Neural progenitor cell (in vitro differentiated cells): ENCODE measurements at regions not wholly inside any gene's neighbourhood (a gene's known extent, or its start where the extent isn't known, plus 50 kb on each side); places are given as distances from the start of the nearest gene placed in this dataset.
A peak's percentile ranks its signal among the peaks of the same experiment; 100 is the strongest.

Source experiments
- DNase-seq: peaks from one replicate; pipeline ENCODE4 v3.0.0-alpha.2; 2016; ENCODE audit warnings: low spot score
- H2AFZ ChIP-seq: fragments of 200-600 bp; sonication (generic); replicated peaks from 2 replicates; pipeline ENCODE4 v1.6.1; 2016; ENCODE audit warnings: antibody characterized with exemption
- H3F3A ChIP-seq: fragments of 200-600 bp; sonication (generic); 2 replicates; pipeline ENCODE4 v1.6.1; 2016; ENCODE audit warnings: antibody characterized with exemption, low read depth
- H3K27ac ChIP-seq: fragments of 200-600 bp; sonication (generic); 2 replicates; pipeline ENCODE4 v1.5.1; 2016; ENCODE audit warnings: mild to moderate bottlenecking
- H3K27me3 ChIP-seq: fragments of 200-600 bp; sonication (generic); 2 replicates; pipeline ENCODE4 v1.6.1; 2016; ENCODE audit warnings: mild to moderate bottlenecking, moderate library complexity
- H3K36me3 ChIP-seq: fragments of 200-600 bp; sonication (generic); 2 replicates; pipeline ENCODE4 v1.5.1; 2016
- H3K4me1 ChIP-seq: fragments of 200-600 bp; sonication (generic); 2 replicates; pipeline ENCODE4 v1.6.1; 2016; ENCODE audit warnings: mixed run types
- H3K4me2 ChIP-seq: fragments of 200-600 bp; sonication (generic); 2 replicates; pipeline ENCODE4 v1.6.1; 2016
- H3K4me3 ChIP-seq: fragments of 200-600 bp; sonication (generic); 2 replicates; pipeline ENCODE4 v1.5.1; 2016
- H3K79me2 ChIP-seq: fragments of 200-600 bp; sonication (generic); 2 replicates; pipeline ENCODE4 v1.6.1; 2016; ENCODE audit warnings: low read depth
- H3K9ac ChIP-seq: fragments of 200-600 bp; sonication (generic); 2 replicates; pipeline ENCODE4 v1.6.1; 2016
- H3K9me3 ChIP-seq: fragments of 200-600 bp; sonication (generic); 2 replicates; pipeline ENCODE4 v1.5.1; 2016; ENCODE audit warnings: low read depth
- H4K20me1 ChIP-seq: fragments of 200-600 bp; sonication (generic); 2 replicates; pipeline ENCODE4 v1.6.1; 2016; ENCODE audit warnings: low read depth
- H3K27ac Mint-ChIP-seq: 3 replicates; pipeline ENCODE4 v1.8.0; 2021; ENCODE audit warnings: mixed read lengths
- H3K27me3 Mint-ChIP-seq: 2 replicates; pipeline ENCODE4 v1.8.0; 2022; ENCODE audit warnings: low read depth, mild to moderate bottlenecking, inconsistent platforms, moderate library complexity, mixed read lengths; ENCODE audit not compliant: insufficient read depth
- H3K36me3 Mint-ChIP-seq: 3 replicates; pipeline ENCODE4 v1.8.0; 2021; ENCODE audit warnings: mixed read lengths
- H3K4me1 Mint-ChIP-seq: 3 replicates; pipeline ENCODE4 v1.8.0; 2021; ENCODE audit warnings: mixed read lengths
- H3K4me3 Mint-ChIP-seq: 3 replicates; pipeline ENCODE4 v1.8.0; 2021; ENCODE audit warnings: mild to moderate bottlenecking, moderate library complexity, mixed read lengths
- H3K9me3 Mint-ChIP-seq: 3 replicates; pipeline ENCODE4 v1.8.0; 2020; ENCODE audit warnings: mixed read lengths
- EZH2 ChIP-seq: fragments of 200-600 bp; sonication (generic); IDR thresholded peaks from 2 replicates; pipeline ENCODE4 v1.6.1; 2017; ENCODE audit warnings: antibody characterized with exemption, mild to moderate bottlenecking, moderate library complexity
- EZH2phosphoT487 ChIP-seq: fragments of 200-600 bp; sonication (generic); IDR thresholded peaks from 2 replicates; pipeline ENCODE4 v1.6.1; 2017; ENCODE audit warnings: antibody characterized with exemption
- TF ChIP-seq, protein P1 (sequence below): fragments of 200-600 bp; sonication (generic); IDR thresholded peaks from 2 replicates; pipeline ENCODE4 v1.5.1; 2017; ENCODE audit warnings: antibody characterized with exemption, mild to moderate bottlenecking

DNA sequence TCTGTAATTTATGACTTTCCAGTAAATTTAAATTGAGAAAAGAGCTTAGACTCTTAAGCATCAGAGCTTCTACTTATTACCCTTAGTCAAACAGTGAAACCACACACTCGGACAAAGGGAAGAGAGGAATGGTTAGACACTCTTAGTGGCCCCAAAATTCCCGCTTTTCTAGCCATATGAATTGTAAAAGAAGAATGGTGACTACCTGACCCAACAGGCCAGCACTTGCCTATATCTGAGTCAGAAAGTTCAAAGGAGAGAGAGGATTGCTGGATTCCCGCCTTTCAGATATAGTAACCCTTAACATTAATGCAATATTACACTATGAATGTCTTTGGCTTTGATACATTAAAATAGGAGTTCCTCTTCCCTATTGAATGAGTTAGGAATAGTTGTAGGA, 317.3 kb downstream of the PCDH17 start:
- Mint-ChIP-seq H3K36me3 (no peaks in the 10 kb centered on the region), H3K4me1 (no peaks in the 10 kb centered on the region), H3K4me3 (no peak overlapping the region), H3K27me3 (no peaks in the 10 kb centered on the region), H3K27ac (no peak overlapping the region), H3K9me3 (peaks cover 11% of the 10 kb centered on the region)
- Histone ChIP-seq H3K9ac (no peak overlapping the region), H3K27ac (no peak overlapping the region), H3K27me3 (no peaks in the 10 kb centered on the region), H2AFZ (no peak overlapping the region), H3K9me3 (no peaks in the 10 kb centered on the region), H3K4me2 (no peak overlapping the region), H3F3A (no peaks in the 10 kb centered on the region), H3K79me2 (no peaks in the 10 kb centered on the region), H4K20me1 (no peaks in the 10 kb centered on the region), H3K4me3 (no peak overlapping the region), H3K36me3 (no peaks in the 10 kb centered on the region), H3K4me1 (peaks cover 7% of the 10 kb centered on the region)
- no peak for DNase-seq
- TF ChIP-seq, protein P1, sequence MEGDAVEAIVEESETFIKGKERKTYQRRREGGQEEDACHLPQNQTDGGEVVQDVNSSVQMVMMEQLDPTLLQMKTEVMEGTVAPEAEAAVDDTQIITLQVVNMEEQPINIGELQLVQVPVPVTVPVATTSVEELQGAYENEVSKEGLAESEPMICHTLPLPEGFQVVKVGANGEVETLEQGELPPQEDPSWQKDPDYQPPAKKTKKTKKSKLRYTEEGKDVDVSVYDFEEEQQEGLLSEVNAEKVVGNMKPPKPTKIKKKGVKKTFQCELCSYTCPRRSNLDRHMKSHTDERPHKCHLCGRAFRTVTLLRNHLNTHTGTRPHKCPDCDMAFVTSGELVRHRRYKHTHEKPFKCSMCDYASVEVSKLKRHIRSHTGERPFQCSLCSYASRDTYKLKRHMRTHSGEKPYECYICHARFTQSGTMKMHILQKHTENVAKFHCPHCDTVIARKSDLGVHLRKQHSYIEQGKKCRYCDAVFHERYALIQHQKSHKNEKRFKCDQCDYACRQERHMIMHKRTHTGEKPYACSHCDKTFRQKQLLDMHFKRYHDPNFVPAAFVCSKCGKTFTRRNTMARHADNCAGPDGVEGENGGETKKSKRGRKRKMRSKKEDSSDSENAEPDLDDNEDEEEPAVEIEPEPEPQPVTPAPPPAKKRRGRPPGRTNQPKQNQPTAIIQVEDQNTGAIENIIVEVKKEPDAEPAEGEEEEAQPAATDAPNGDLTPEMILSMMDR, result no peak
- TF ChIP-seq EZH2, result no peak
- TF ChIP-seq EZH2phosphoT487, result no peak

DNA sequence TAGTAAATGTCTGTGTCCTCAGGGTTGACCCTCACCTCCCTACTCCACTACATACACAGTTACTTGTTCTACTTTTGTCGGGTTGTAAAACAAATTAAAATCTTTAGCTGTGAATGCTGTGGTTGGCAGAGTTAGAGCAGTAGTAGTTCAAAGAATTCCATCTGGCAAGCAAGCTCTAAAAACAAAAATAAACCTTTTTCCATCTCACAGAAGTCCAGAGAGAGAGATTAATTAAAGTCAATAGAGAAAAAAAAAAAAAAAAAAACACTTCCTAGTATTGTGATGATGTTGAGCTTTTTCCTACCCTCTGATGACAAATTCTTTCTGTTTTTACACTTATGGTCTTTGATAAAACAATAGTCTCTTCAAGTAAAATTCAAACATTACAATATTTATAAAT, 338.4 kb downstream of the PCDH17 start:
- Mint-ChIP-seq H3K27me3 (no peaks in the 10 kb centered on the region), H3K4me3 (no peak overlapping the region), H3K9me3 (peaks cover 18% of the 10 kb centered on the region), H3K36me3 (peaks cover 2% of the 10 kb centered on the region), H3K27ac (no peak overlapping the region), H3K4me1 (no peaks in the 10 kb centered on the region)
- Histone ChIP-seq H3K4me3 (no peak overlapping the region), H3K27ac (no peak overlapping the region), H3K27me3 (no peaks in the 10 kb centered on the region), H3F3A (no peaks in the 10 kb centered on the region), H3K36me3 (no peaks in the 10 kb centered on the region), H3K4me1 (no peaks in the 10 kb centered on the region), H3K9me3 (peaks cover 6% of the 10 kb centered on the region), H3K9ac (no peak overlapping the region), H4K20me1 (no peaks in the 10 kb centered on the region), H3K4me2 (no peak overlapping the region), H2AFZ (no peak overlapping the region), H3K79me2 (no peaks in the 10 kb centered on the region)
- no peak for TF ChIP-seq EZH2phosphoT487
- TF ChIP-seq, protein P1, result no peak
- TF ChIP-seq EZH2, result no peak
- no peak for DNase-seq

DNA sequence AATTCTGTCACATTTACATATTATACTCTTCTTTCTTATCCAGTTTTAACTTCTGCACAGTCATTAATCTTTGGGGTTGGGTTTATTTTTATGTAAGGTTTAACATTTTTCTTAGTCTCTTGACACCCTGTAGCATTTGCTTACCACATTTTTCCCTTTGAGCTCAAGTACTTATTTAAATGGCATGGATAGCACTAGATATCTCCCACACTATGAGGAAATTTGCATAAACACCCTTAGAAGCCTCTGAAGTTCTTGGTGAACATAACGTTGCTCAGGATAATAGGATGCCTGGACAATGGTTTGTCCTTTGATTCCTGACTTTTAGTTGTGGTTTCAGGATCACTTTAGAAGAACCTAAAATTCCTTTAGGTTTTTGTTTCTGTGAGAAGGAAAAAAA, 338.9 kb downstream of the PCDH17 start:
- TF ChIP-seq, protein P1, result no peak
- no peak for TF ChIP-seq EZH2
- no peak for TF ChIP-seq EZH2phosphoT487
- H2AFZ ChIP-seq, result peak overlapping the region; percentile 52

More for the DNA sequence above, 338.9 kb downstream of the PCDH17 start:
- no peak overlapping the region for H3K9ac ChIP-seq
- no peak overlapping the region for H3K27ac ChIP-seq
- H3K27me3 ChIP-seq, result no peaks in the 10 kb centered on the region
- H3K27me3 Mint-ChIP-seq, result no peaks in the 10 kb centered on the region
- no peak overlapping the region for H3K27ac Mint-ChIP-seq
- no peaks in the 10 kb centered on the region for H3K4me1 Mint-ChIP-seq
- H3K36me3 Mint-ChIP-seq, result peaks cover 2% of the 10 kb centered on the region
- no peak overlapping the region for H3K4me3 ChIP-seq
- DNase-seq, result no peak
- no peak overlapping the region for H3K4me2 ChIP-seq
- H3K4me1 ChIP-seq, result no peaks in the 10 kb centered on the region
- no peaks in the 10 kb centered on the region for H3F3A ChIP-seq
- no peak overlapping the region for H3K4me3 Mint-ChIP-seq
- H3K9me3 Mint-ChIP-seq, result peaks cover 18% of the 10 kb centered on the region
- H3K36me3 ChIP-seq, result no peaks in the 10 kb centered on the region
- no peaks in the 10 kb centered on the region for H3K79me2 ChIP-seq
- H4K20me1 ChIP-seq, result no peaks in the 10 kb centered on the region
- H3K9me3 ChIP-seq, result peaks cover 6% of the 10 kb centered on the region
